Testis (tissue), 2 donors: ENCODE measurements at regions not wholly inside any gene's neighbourhood (a gene's known extent, or its start where the extent isn't known, plus 50 kb on each side); places are given as distances from the start of the nearest gene placed in this dataset.

Source experiments
- POLR2A ChIP-seq: fragments of 450-650 bp; IDR thresholded peaks from one replicate; pipeline ENCODE4 v1.6.1; 2017; ENCODE audit warnings: antibody characterized with exemption, mild to moderate bottlenecking, moderate library complexity
- TF ChIP-seq, protein P1 (sequence below), 3 experiments: fragments of 450-650 bp in 2 of 3; fragments of 200-600 bp in 1 of 3; sonication (generic) in 1 of 3; IDR thresholded peaks; one replicate each; pipeline ENCODE4 v1.5.1; 2016 to 2019; ENCODE audit warnings: antibody characterized with exemption in 3 of 3, mild to moderate bottlenecking in 2 of 3, moderate library complexity in 1 of 3

DNA sequence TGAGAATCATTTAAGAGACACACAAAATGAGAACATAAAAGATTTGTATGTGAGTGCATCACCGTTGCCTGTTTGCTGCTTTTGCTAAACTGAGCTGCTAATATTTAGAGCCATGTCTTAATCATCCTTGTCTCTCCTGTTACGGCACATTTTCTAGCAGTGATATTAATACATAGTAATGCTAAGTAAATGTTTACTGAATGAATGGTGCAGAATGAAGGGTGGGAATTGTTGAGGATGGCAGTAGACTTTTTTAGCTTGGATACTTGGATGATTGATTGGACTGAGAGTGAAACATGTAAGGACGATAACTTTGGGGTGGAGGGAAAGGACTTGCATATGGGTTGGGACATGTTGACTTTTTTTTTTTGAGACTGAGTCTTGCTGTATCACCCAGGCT, 102.3 kb upstream of the ABCA1 start:
- TF ChIP-seq POLR2A = no peak
- TF ChIP-seq, protein P1, sequence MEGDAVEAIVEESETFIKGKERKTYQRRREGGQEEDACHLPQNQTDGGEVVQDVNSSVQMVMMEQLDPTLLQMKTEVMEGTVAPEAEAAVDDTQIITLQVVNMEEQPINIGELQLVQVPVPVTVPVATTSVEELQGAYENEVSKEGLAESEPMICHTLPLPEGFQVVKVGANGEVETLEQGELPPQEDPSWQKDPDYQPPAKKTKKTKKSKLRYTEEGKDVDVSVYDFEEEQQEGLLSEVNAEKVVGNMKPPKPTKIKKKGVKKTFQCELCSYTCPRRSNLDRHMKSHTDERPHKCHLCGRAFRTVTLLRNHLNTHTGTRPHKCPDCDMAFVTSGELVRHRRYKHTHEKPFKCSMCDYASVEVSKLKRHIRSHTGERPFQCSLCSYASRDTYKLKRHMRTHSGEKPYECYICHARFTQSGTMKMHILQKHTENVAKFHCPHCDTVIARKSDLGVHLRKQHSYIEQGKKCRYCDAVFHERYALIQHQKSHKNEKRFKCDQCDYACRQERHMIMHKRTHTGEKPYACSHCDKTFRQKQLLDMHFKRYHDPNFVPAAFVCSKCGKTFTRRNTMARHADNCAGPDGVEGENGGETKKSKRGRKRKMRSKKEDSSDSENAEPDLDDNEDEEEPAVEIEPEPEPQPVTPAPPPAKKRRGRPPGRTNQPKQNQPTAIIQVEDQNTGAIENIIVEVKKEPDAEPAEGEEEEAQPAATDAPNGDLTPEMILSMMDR (IDR thresholded peaks at IDR 0.05) = no peak
